Natural killer cell (primary cell): ENCODE measurements at regions not wholly inside any gene's neighbourhood (a gene's known extent, or its start where the extent isn't known, plus 50 kb on each side); places are given as distances from the start of the nearest gene placed in this dataset.

Experiments
- ATAC-seq, 3 donors: fragments of 150-1000 bp in 2 of 3; fragments of 200-7000 bp in 1 of 3; cut with Tn5 transposase; 1 replicate in 1 of 3; 2 replicates in 2 of 3; pipeline ENCODE4 v1.10.0; 2021; ENCODE audit warnings: mild to moderate bottlenecking in 2 of 3, moderate library complexity in 2 of 3
- DNase-seq, 2 donors: peaks; one replicate each; pipeline versions ENCODE4 v3.0.0 to v3.0.0-alpha.2; 2013 to 2021; ENCODE audit warnings: mixed read lengths in 1 of 2
- H3K27ac ChIP-seq: one replicate; pipeline ENCODE4 v1.5.1; 2013; ENCODE audit warnings: mild to moderate bottlenecking, low read length
- H3K27me3 ChIP-seq: one replicate; pipeline ENCODE4 v1.6.1; 2013; ENCODE audit warnings: low read length; ENCODE audit not compliant: control insufficient read depth, insufficient read depth
- H3K36me3 ChIP-seq: one replicate; pipeline ENCODE4 v1.6.1; 2013; ENCODE audit warnings: low read length; ENCODE audit not compliant: control insufficient read depth, insufficient read depth
- H3K4me1 ChIP-seq: one replicate; pipeline ENCODE4 v1.6.1; 2013; ENCODE audit warnings: low read length; ENCODE audit not compliant: control insufficient read depth, insufficient read depth
- H3K4me3 ChIP-seq: one replicate; pipeline ENCODE4 v1.5.1; 2013; ENCODE audit warnings: low read length
- H3K9me3 ChIP-seq: one replicate; pipeline ENCODE4 v1.6.1; 2013; ENCODE audit warnings: low read length; ENCODE audit not compliant: control insufficient read depth, insufficient read depth
- H3K27ac Mint-ChIP-seq, 2 donors: one replicate each; pipeline ENCODE4 v1.8.0; 2022; ENCODE audit warnings: mild to moderate bottlenecking in 2 of 2, mixed read lengths in 2 of 2, moderate library complexity in 1 of 2
- H3K27me3 Mint-ChIP-seq, 2 donors: one replicate each; pipeline ENCODE4 v1.8.0; 2022; ENCODE audit warnings: low read depth in 2 of 2, mixed read lengths in 2 of 2
- H3K36me3 Mint-ChIP-seq: one replicate; pipeline ENCODE4 v1.8.0; 2022; ENCODE audit warnings: mixed read lengths
- H3K4me1 Mint-ChIP-seq, 2 donors: one replicate each; pipeline ENCODE4 v1.8.0; 2022; ENCODE audit warnings: mixed read lengths in 2 of 2
- H3K4me3 Mint-ChIP-seq: one replicate; pipeline ENCODE4 v1.8.0; 2022; ENCODE audit warnings: mild to moderate bottlenecking, moderate library complexity, mixed read lengths
- H3K9me3 Mint-ChIP-seq, 2 donors: one replicate each; pipeline ENCODE4 v1.8.0; 2022; ENCODE audit warnings: mixed read lengths in 2 of 2
- CTCF ChIP-seq: fragments of 200-600 bp; IDR thresholded peaks from one replicate; pipeline ENCODE4 v1.8.0; 2022; ENCODE audit warnings: antibody characterized with exemption
- WGBS: methylation state at CpG from one replicate; pipeline ENCODE4 v1.1.7; 2013; ENCODE audit warnings: missing lambda C conversion rate; ENCODE audit not compliant: insufficient coverage; 5-methylcytosine and 5-hydroxymethylcytosine counted together
- intact Hi-C: fragments of 100-400 bp; cut with micrococcal nuclease; formaldehyde crosslinking; loops from one replicate; pipeline ENCODE4 v1.14.2; 2022

- Mint-ChIP-seq H3K27ac (no peak overlapping the region), H3K36me3 (no peaks in the 10 kb centered on the region), H3K4me1 (peaks cover 3 to 5% of the 10 kb centered on the region in 2 donors), H3K27me3 (peaks cover 0 to 8% of the 10 kb centered on the region in 2 donors), H3K9me3 (no peaks in the 10 kb centered on the region), H3K4me3 (no peak overlapping the region)
- ATAC-seq (no peak), DNase-seq (no peak)
- Histone ChIP-seq H3K27me3 (no peaks in the 10 kb centered on the region), H3K36me3 (no peaks in the 10 kb centered on the region), H3K9me3 (no peaks in the 10 kb centered on the region), H3K4me3 (no peak overlapping the region), H3K4me1 (no peaks in the 10 kb centered on the region), H3K27ac (no peak overlapping the region)
- intact Hi-C loops = no loop called here
- TF ChIP-seq CTCF = no peak
- WGBS = 76% methylated on average over 4 of the region's 4 CpGs
Observed at GRCh38 chr3:157611536-157612076, 108.4 kb upstream of the VEPH1 start.

GRCh38 chr3:157610876-157611535, 107.8 kb upstream of the VEPH1 start:
- intact Hi-C loops = no loop called here

GRCh38 chr3:157607826-157608405, 104.7 kb upstream of the VEPH1 start:
- Histone ChIP-seq H3K36me3 (no peaks in the 10 kb centered on the region), H3K9me3 (no peaks in the 10 kb centered on the region), H3K27ac (no peak overlapping the region), H3K27me3 (no peaks in the 10 kb centered on the region), H3K4me3 (no peak overlapping the region), H3K4me1 (no peaks in the 10 kb centered on the region)
- ATAC-seq (no peak), DNase-seq (no peak)
- H3K27me3 Mint-ChIP-seq = peaks cover 0 to 8% of the 10 kb centered on the region in 2 donors
- TF ChIP-seq CTCF = no peak
- no peaks in the 10 kb centered on the region for H3K36me3 Mint-ChIP-seq
- no peaks in the 10 kb centered on the region for H3K9me3 Mint-ChIP-seq
- peaks cover 5% of the 10 kb centered on the region in 2 donors for H3K4me1 Mint-ChIP-seq
- intact Hi-C loops = no loop called here
- WGBS = 15% methylated on average over 8 of the region's 9 CpGs
- H3K27ac Mint-ChIP-seq = no peak overlapping the region
- no peak overlapping the region for H3K4me3 Mint-ChIP-seq

More at GRCh38 chr3:157610876-157611535, 107.8 kb upstream of the VEPH1 start:
- H3K36me3 ChIP-seq = no peaks in the 10 kb centered on the region
- no peaks in the 10 kb centered on the region for H3K9me3 ChIP-seq
- H3K4me3 ChIP-seq = no peak overlapping the region
- H3K27ac ChIP-seq = no peak overlapping the region
- Mint-ChIP-seq H3K27ac (no peak overlapping the region), H3K4me1 (peaks cover 5% of the 10 kb centered on the region in 2 donors), H3K4me3 (no peak overlapping the region), H3K27me3 (peaks cover 0 to 8% of the 10 kb centered on the region in 2 donors), H3K9me3 (no peaks in the 10 kb centered on the region), H3K36me3 (no peaks in the 10 kb centered on the region)
- no peaks in the 10 kb centered on the region for H3K4me1 ChIP-seq
- ATAC-seq = no peak
- H3K27me3 ChIP-seq = no peaks in the 10 kb centered on the region
- 40% methylated on average over 4 of the region's 7 CpGs for WGBS
- DNase-seq = no peak
- TF ChIP-seq CTCF = no peak
